ENCODE measurements at regions not wholly inside any gene's neighbourhood (a gene's known extent, or its start where the extent isn't known, plus 50 kb on each side); places are given as distances from the start of the nearest gene placed in this dataset.

DNA sequence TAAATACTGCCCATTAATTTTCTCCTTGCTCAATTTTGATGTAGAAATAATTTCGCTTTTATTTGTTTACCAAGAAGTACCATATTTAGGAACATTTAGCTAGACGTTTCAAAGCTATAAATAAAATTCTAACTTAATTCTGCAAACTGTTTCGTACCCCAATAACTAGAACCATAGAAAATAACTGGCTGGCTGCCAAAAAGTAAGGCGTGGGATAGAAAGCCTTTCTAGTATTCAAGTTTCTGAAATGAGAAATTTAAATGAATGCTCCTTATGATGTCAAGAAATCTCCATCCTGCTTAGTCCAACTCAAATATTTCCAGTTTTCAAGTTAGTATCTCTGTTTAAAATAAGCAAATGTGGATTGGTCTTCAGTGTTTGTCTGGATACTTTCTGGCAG, 167.4 kb downstream of the FBXO8 start:
- H3K4me2 ChIP-seq (ENCODE audit: insufficient read depth in 1 of 2, low read depth in 2 of 2, low read length in 2 of 2): no peak overlapping the region
- WGBS, 2 experiments (ENCODE audit: extremely low coverage in 1 of 2, insufficient coverage in 1 of 2, insufficient read length in 1 of 2, insufficient replicate concordance in 2 of 2, low coverage in 1 of 2, low lambda C conversion rate in 2 of 2, missing lambda C conversion rate in 1 of 2): 88% methylated on average over 4 of the region's 4 CpGs; no CpG with 5 or more reads in 1 of the 2 experiments

More for the DNA sequence above, 167.4 kb downstream of the FBXO8 start:
- H2AK5ac ChIP-seq (ENCODE audit: low read depth, low read length): no peak overlapping the region
- H4K8ac ChIP-seq (ENCODE audit: extremely low read depth, insufficient read depth, low read length): no peak overlapping the region
- H3K79me1 ChIP-seq (ENCODE audit: low read depth, low read length): no peaks in the 10 kb centered on the region
- no peaks in the 10 kb centered on the region for H3K79me2 ChIP-seq (ENCODE audit: control insufficient read depth in 1 of 2, insufficient read depth in 2 of 2, low read length in 2 of 2)
- no peak for TF ChIP-seq KDM5A (IDR thresholded peaks at IDR 0.05; ENCODE audit: low read length)
- no peak for TF ChIP-seq KDM4A (IDR thresholded peaks at IDR 0.05; ENCODE audit: low read depth, low read length, severe bottlenecking)
- TF ChIP-seq HDAC6 (IDR thresholded peaks at IDR 0.05; ENCODE audit: low read depth, low read length): no peak
- no peak for TF ChIP-seq CTBP2 (IDR thresholded peaks at IDR 0.05; ENCODE audit: borderline replicate concordance, insufficient read depth, insufficient read length, low read length)
- no peak for TF ChIP-seq NRF1 (IDR thresholded peaks at IDR 0.05; ENCODE audit: low read depth, low read length)
- no peak for TF ChIP-seq RFX5 (IDR thresholded peaks at IDR 0.05; ENCODE audit: borderline replicate concordance, low read depth, low read length)
- no peak for TF ChIP-seq YY1 (IDR thresholded peaks at IDR 0.05; ENCODE audit: low read depth, low read length)
- no peak for TF ChIP-seq POLR2AphosphoS5 (IDR thresholded peaks at IDR 0.05; ENCODE audit: low read depth, low read length)
- TF ChIP-seq TCF12 (IDR thresholded peaks at IDR 0.05; ENCODE audit: low read depth, low read length): no peak
- no peak for TF ChIP-seq POLR2A (IDR thresholded peaks at IDR 0.05; ENCODE audit: control extremely low read depth in 1 of 2, low read depth in 2 of 2, low read length in 2 of 2)
- no peak for TF ChIP-seq SP2 (IDR thresholded peaks at IDR 0.05; ENCODE audit: low read length)
- no peaks in the 10 kb centered on the region for H3K36me3 ChIP-seq (ENCODE audit: control insufficient read depth in 2 of 4, insufficient read depth in 4 of 4, low read length in 3 of 4)
- H3K4ac ChIP-seq (replicated peaks; ENCODE audit: insufficient read length, low read depth, low read length): no peak overlapping the region
- no peak overlapping the region for H3K27ac ChIP-seq (ENCODE audit: low read depth, low read length)
- DNase-seq (ENCODE audit: low read depth in 1 of 2, low spot score in 2 of 2) (no peak), FAIRE-seq (no peak)
- H2BK120ac ChIP-seq (replicated peaks; ENCODE audit: low read depth, low read length): no peak overlapping the region
- H3K27me3 ChIP-seq (replicated peaks in 1 of 4; ENCODE audit: control insufficient read depth in 3 of 4, extremely low read depth in 1 of 4, insufficient read depth in 3 of 4, low read length in 3 of 4): no peaks in the 10 kb centered on the region
- H3K56ac ChIP-seq (replicated peaks; ENCODE audit: insufficient read length, low read depth, low read length): no peak overlapping the region
- no peak overlapping the region for H3K23ac ChIP-seq (ENCODE audit: insufficient read length)
- H3K9ac ChIP-seq (replicated peaks in 1 of 4; ENCODE audit: extremely low read depth in 1 of 4, low read depth in 3 of 4, low read length in 3 of 4): no peak overlapping the region
- no peak overlapping the region for H2BK20ac ChIP-seq (ENCODE audit: low read length)
- no peaks in the 10 kb centered on the region for H3K23me2 ChIP-seq (ENCODE audit: low read depth, low read length)
- H3K4me3 ChIP-seq (ENCODE audit: extremely low read depth in 1 of 4, insufficient read depth in 2 of 4, low read depth in 3 of 4, low read length in 4 of 4): no peak overlapping the region
- no peaks in the 10 kb centered on the region for H4K20me1 ChIP-seq (replicated peaks in 1 of 2; ENCODE audit: control insufficient read depth in 1 of 2, insufficient read depth in 2 of 2, low read length in 2 of 2)
- no peak overlapping the region for H2BK12ac ChIP-seq (ENCODE audit: low read depth, low read length)
- H4K5ac ChIP-seq (ENCODE audit: insufficient read length, low read depth, low read length): no peak overlapping the region
- no peak overlapping the region for H3K18ac ChIP-seq (ENCODE audit: extremely low read depth, low read length)
- H3K9me3 ChIP-seq (ENCODE audit: insufficient read depth in 2 of 2, low read depth in 1 of 2, low read length in 1 of 2): no peaks in the 10 kb centered on the region
- CTCF ChIA-PET (ENCODE audit: partially characterized antibody): no interaction called here
- H3K4me1 ChIP-seq (replicated peaks in 1 of 4; ENCODE audit: control insufficient read depth in 3 of 4, insufficient read depth in 4 of 4, low read length in 3 of 4): no peaks in the 10 kb centered on the region
- POLR2A ChIA-PET (ENCODE audit: partially characterized antibody): interaction anchor here (0.6 kb wide), 1 partner anchor 47 kb away, joined by 3 read pairs; no protein-coding TSS in a partner anchor
- no peak overlapping the region for H3K14ac ChIP-seq (ENCODE audit: insufficient read length)
- H4K91ac ChIP-seq (replicated peaks; ENCODE audit: insufficient read length, low read length): no peak overlapping the region
- no peak overlapping the region for H2BK5ac ChIP-seq (ENCODE audit: low read depth, low read length)
- H2BK15ac ChIP-seq (ENCODE audit: low read length): no peak overlapping the region
- no peak overlapping the region for H2AFZ ChIP-seq (ENCODE audit: low read length)
